BJ (cell line): ENCODE measurements at regions not wholly inside any gene's neighbourhood (a gene's known extent, or its start where the extent isn't known, plus 50 kb on each side); places are given as distances from the start of the nearest gene placed in this dataset.
"Not testable (repeated sequence)": the region's sequence is repeated elsewhere in the genome, so short reads cannot be mapped to it uniquely, and the experiment has no call there.

Source experiments
- CTCF ChIA-PET: fragments of 350-600 bp; formaldehyde crosslinking; extraction: SDS; loops from one replicate; lab custom pipeline; 2021; ENCODE audit warnings: antibody characterized with exemption, inconsistent platforms; lab: Yijun Ruan, JAX
- POLR2A ChIA-PET: fragments of 300-600 bp; sonication (Branson Sonifier 250); formaldehyde crosslinking; extraction: SDS; loops from one replicate; lab custom pipeline; 2021; ENCODE audit warnings: antibody characterized with exemption; lab: Charles Lee
- DNase-seq: peaks from one replicate; pipeline ENCODE4 v3.0.0-alpha.2; 2011; ENCODE audit warnings: low read depth
- H3K27me3 ChIP-seq: 2 replicates; pipeline ENCODE4 v1.6.0; 2011; ENCODE audit warnings: low read length; ENCODE audit not compliant: control insufficient read depth, insufficient read depth
- H3K36me3 ChIP-seq: 2 replicates; pipeline ENCODE4 v1.5.1; 2011; ENCODE audit warnings: low read length; ENCODE audit not compliant: control insufficient read depth, insufficient read depth
- H3K4me3 ChIP-seq: 2 replicates; pipeline ENCODE4 v1.5.1; 2011; ENCODE audit warnings: low read depth, mild to moderate bottlenecking, control low read depth, low read length
- TF ChIP-seq, protein P1 (sequence below): IDR thresholded peaks from 2 replicates; pipeline ENCODE4 v1.5.1; 2011; ENCODE audit warnings: low read depth, mild to moderate bottlenecking, control low read depth, inconsistent platforms, low read length, moderate library complexity; ENCODE audit not compliant: insufficient read depth

DNA sequence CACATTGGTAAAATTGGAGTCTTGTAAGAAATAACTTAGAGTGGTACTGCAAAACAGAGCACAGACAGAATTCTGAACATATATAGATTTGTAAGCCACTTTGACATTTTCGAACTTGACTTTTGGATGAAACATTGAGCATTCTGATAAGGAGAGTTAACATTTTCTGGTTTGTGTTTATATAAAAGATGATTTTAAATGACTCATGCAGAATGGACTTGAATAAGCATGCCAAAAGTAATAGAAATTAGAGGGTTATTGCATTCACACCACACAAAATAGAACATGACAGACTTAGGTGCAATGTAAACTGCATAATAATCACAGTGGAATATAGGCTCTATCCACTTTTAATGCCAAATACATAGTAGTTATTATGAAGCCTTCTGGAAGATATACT lies 507.0 kb downstream of the DACH1 start:
- no peak for DNase-seq
- H3K4me3 ChIP-seq = no peak overlapping the region
- H3K27me3 ChIP-seq = no peaks in the 10 kb centered on the region
- POLR2A ChIA-PET = no interaction called here
- no peaks in the 10 kb centered on the region for H3K36me3 ChIP-seq
- TF ChIP-seq, protein P1, sequence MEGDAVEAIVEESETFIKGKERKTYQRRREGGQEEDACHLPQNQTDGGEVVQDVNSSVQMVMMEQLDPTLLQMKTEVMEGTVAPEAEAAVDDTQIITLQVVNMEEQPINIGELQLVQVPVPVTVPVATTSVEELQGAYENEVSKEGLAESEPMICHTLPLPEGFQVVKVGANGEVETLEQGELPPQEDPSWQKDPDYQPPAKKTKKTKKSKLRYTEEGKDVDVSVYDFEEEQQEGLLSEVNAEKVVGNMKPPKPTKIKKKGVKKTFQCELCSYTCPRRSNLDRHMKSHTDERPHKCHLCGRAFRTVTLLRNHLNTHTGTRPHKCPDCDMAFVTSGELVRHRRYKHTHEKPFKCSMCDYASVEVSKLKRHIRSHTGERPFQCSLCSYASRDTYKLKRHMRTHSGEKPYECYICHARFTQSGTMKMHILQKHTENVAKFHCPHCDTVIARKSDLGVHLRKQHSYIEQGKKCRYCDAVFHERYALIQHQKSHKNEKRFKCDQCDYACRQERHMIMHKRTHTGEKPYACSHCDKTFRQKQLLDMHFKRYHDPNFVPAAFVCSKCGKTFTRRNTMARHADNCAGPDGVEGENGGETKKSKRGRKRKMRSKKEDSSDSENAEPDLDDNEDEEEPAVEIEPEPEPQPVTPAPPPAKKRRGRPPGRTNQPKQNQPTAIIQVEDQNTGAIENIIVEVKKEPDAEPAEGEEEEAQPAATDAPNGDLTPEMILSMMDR = no peak
- CTCF ChIA-PET = no interaction called here

DNA sequence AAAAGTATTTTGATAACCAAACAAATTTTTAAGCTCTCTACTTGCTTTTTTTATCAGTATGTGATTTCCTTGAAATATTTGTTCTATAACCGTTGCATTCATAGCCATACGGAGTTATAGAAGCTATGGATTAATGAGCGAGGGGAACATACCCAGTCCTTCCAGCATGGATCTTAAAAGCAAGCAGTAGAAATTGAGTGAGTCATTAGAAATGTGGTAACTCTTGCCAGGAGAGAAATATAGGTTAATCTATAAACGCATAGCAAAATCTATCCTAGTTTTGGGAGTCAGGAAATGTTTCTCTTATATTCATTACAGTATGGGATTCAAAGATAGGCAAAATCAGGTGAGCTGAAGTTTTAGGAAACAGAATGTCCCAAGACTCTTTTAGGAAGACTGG lies 507.4 kb downstream of the DACH1 start:
- ChIA-PET POLR2A (no interaction called here), CTCF (no interaction called here)
- H3K4me3 ChIP-seq = no peak overlapping the region
- no peaks in the 10 kb centered on the region for H3K36me3 ChIP-seq
- no peak for DNase-seq
- no peaks in the 10 kb centered on the region for H3K27me3 ChIP-seq
- TF ChIP-seq, protein P1 = no peak

DNA sequence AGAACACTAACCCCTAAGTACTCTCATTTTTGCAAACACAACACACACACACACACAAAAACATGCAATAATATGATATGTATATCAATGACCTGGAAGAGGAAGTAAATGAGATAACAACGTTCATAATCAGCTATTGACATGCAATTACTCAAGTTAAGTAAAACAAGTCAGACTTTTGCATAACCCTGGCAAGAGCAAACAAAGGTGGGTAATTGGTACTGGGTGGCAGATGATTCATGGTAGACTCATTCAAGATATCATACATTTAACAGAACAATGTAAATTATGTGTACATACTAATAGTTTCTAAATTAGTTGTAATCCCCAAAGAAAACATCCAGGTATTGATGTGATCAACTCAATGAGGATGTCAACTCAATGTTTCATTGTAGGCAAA lies 508.8 kb downstream of the DACH1 start:
- TF ChIP-seq, protein P1 = no peak
- ChIA-PET POLR2A (no interaction called here), CTCF (no interaction called here)
- H3K27me3 ChIP-seq = no peaks in the 10 kb centered on the region
- H3K4me3 ChIP-seq = no peak overlapping the region
- no peak for DNase-seq
- H3K36me3 ChIP-seq = no peaks in the 10 kb centered on the region

DNA sequence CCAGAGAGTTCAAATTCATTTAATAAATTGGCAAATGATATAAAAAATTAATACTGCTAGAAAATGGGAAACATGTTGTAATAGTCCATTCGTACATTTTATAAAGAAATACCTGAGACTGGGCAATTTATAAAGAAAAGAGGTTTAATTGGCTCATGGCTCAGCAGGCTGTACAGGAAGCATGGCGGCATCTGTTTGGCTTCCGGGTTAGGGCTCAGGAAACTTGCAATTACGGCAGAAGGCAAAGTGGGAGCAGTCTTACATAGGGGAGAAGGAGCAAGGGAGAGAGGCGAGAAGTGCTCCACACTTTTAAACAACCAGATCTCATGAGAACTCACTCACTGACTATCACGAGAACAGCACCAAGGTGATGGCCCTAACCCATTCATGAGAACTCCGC lies 512.0 kb downstream of the DACH1 start:
- CTCF ChIA-PET = no interaction called here
- TF ChIP-seq, protein P1 = no peak
- Histone ChIP-seq H3K27me3 (no peaks in the 10 kb centered on the region), H3K36me3 (no peaks in the 10 kb centered on the region), H3K4me3 (no peak overlapping the region)
- no peak for DNase-seq
- POLR2A ChIA-PET = no interaction called here

DNA sequence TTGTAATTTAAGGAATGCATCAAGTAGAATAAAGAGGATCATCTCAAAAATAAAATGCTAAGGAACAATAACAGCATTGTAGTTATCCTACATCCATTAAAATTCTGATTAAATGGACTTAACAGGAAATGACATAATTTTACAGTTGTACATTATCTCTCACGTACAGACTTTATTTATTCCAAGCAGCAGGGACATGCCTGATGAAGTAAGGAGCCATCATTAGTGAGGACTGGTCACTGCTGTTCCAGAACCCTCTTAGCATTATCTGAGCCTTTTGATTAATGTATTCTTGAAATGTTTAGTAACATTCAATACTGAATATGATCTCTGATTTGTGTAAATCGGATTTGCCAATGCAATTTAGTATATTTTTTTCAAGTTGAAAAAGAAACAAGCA lies 516.1 kb downstream of the DACH1 start:
- CTCF ChIA-PET = no interaction called here
- no peaks in the 10 kb centered on the region for H3K27me3 ChIP-seq
- no peak overlapping the region for H3K4me3 ChIP-seq
- TF ChIP-seq, protein P1 = no peak
- DNase-seq = no peak
- POLR2A ChIA-PET = no interaction called here
- H3K36me3 ChIP-seq = no peaks in the 10 kb centered on the region

DNA sequence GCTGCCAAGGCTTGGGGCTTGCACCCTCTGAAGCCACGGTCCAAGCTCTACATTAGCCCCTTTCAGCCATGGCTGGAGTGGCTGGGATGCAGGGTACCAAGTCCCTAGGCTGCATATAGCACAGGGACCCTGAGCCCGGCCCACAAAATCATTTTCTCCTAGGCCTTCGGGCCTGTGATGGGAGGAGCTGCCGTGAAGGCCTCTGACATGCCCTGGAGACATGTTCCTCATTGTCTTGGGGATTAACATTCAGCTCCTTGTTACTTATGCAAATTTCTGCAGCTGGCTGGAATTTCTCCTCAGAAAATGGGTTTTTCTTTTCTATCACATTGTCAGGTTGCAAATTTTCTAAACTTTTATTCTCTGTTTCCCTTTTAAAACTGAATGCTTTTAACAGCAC lies 521.1 kb downstream of the DACH1 start:
- POLR2A ChIA-PET, H3K27me3 ChIP-seq, DNase-seq, H3K36me3 ChIP-seq, H3K4me3 ChIP-seq, CTCF ChIA-PET: not testable (repeated sequence)
